ENCODE measurements at regions not wholly inside any gene's neighbourhood (a gene's known extent, or its start where the extent isn't known, plus 50 kb on each side); places are given as distances from the start of the nearest gene placed in this dataset.

- TF ChIP-seq CTCF (IDR thresholded peaks at IDR 0.05): no peak
- Mint-ChIP-seq H3K4me3 (no peak overlapping the region), H3K36me3 (ENCODE audit: low read depth) (no peaks in the 10 kb centered on the region), H3K9me3 (peaks cover 18% of the 10 kb centered on the region), H3K27me3 (ENCODE audit: insufficient read depth) (no peaks in the 10 kb centered on the region), H3K27ac (no peak overlapping the region), H3K4me1 (ENCODE audit: low read depth) (no peaks in the 10 kb centered on the region)
- DNase-seq: no peak
Observed at GRCh38 chr4:45353161-45353560, 626.8 kb upstream of the GNPDA2 start.

GRCh38 chr4:45350438-45350837 lies 624.1 kb upstream of the GNPDA2 start:
- H3K4me1 Mint-ChIP-seq (ENCODE audit: low read depth): no peaks in the 10 kb centered on the region
- peaks cover 33% of the 10 kb centered on the region for H3K9me3 Mint-ChIP-seq
- H3K36me3 Mint-ChIP-seq (ENCODE audit: low read depth): no peaks in the 10 kb centered on the region
- DNase-seq: no peak
- H3K4me3 Mint-ChIP-seq: no peak overlapping the region
- no peak for TF ChIP-seq CTCF (IDR thresholded peaks at IDR 0.05)
- no peaks in the 10 kb centered on the region for H3K27me3 Mint-ChIP-seq (ENCODE audit: insufficient read depth)
- no peak overlapping the region for H3K27ac Mint-ChIP-seq

- TF ChIP-seq CTCF (IDR thresholded peaks at IDR 0.05): no peak
- H3K36me3 Mint-ChIP-seq (ENCODE audit: low read depth): no peaks in the 10 kb centered on the region; the same call in 1 of the 2 replicates
- no peak overlapping the region for H3K4me3 Mint-ChIP-seq
- no peak for DNase-seq
- no peaks in the 10 kb centered on the region for H3K27me3 Mint-ChIP-seq (ENCODE audit: insufficient read depth)
- H3K4me1 Mint-ChIP-seq (ENCODE audit: low read depth): no peaks in the 10 kb centered on the region
- H3K27ac Mint-ChIP-seq: no peak overlapping the region
- peaks cover 38% of the 10 kb centered on the region for H3K9me3 Mint-ChIP-seq
Observed at GRCh38 chr4:45349859-45350258, 623.5 kb upstream of the GNPDA2 start.

- no peak overlapping the region for H3K4me3 Mint-ChIP-seq
- H3K27ac Mint-ChIP-seq: no peak overlapping the region
Observed at GRCh38 chr4:45346816-45347435, 620.6 kb upstream of the GNPDA2 start.

GRCh38 chr4:45345558-45345957 lies 619.2 kb upstream of the GNPDA2 start:
- TF ChIP-seq CTCF (IDR thresholded peaks at IDR 0.05): no peak
- Mint-ChIP-seq H3K27ac (no peak overlapping the region), H3K4me1 (ENCODE audit: low read depth) (no peaks in the 10 kb centered on the region), H3K9me3 (peaks cover 31% of the 10 kb centered on the region), H3K36me3 (ENCODE audit: low read depth) (no peaks in the 10 kb centered on the region; the same call in 1 of the 2 replicates), H3K27me3 (ENCODE audit: insufficient read depth) (no peaks in the 10 kb centered on the region; the same call in 1 of the 2 replicates), H3K4me3 (no peak overlapping the region)
- DNase-seq: no peak

More at GRCh38 chr4:45346816-45347435, 620.6 kb upstream of the GNPDA2 start:
- H3K9me3 Mint-ChIP-seq: peaks cover 32% of the 10 kb centered on the region
- DNase-seq: no peak
- TF ChIP-seq CTCF (IDR thresholded peaks at IDR 0.05): no peak
- no peaks in the 10 kb centered on the region for H3K4me1 Mint-ChIP-seq (ENCODE audit: low read depth)
- H3K36me3 Mint-ChIP-seq (ENCODE audit: low read depth): no peaks in the 10 kb centered on the region; the same call in 1 of the 2 replicates
- H3K27me3 Mint-ChIP-seq (ENCODE audit: insufficient read depth): no peaks in the 10 kb centered on the region; the same call in 1 of the 2 replicates

All from HFFc6 (cell line).